ENCODE measurements at regions not wholly inside any gene's neighbourhood (a gene's known extent, or its start where the extent isn't known, plus 50 kb on each side); places are given as distances from the start of the nearest gene placed in this dataset.

DNA sequence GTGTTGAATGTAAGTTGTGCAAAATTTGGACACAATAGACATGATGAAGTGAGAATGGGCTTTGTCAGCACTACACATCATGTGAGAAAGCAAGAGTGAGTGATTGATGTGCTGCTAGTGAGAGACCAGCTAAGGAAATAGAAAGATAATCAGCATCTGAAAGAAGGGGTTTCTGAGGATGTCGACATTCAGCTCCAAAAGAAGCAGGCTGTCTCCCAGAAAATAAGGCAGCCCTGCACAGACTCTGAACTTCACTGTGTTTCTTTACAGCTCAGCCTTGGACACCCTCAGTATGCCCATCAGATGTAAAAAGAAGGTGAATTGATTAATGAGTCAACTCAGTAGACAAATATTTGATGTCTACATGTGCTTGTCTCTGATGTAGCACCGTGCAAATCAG is 80.8 kb upstream of the ADCY2 start:
- DNase-seq (ENCODE audit: low read depth): no peak
- TF ChIP-seq CTCF (IDR thresholded peaks at IDR 0.05; ENCODE audit: control insufficient read depth, insufficient read depth, low read depth, low read length, missing control alignments): no peak
- no peak overlapping the region for H3K4me3 ChIP-seq (ENCODE audit: control insufficient read depth, low read depth, low read length)

- no peak for TF ChIP-seq CTCF (IDR thresholded peaks at IDR 0.05; ENCODE audit: control insufficient read depth, insufficient read depth, low read depth, low read length, missing control alignments)
- H3K4me3 ChIP-seq (ENCODE audit: control insufficient read depth, low read depth, low read length): no peak overlapping the region
- no peak for DNase-seq (ENCODE audit: low read depth)
Observed at GRCh38 chr5:7317751-7318150, 78.2 kb upstream of the ADCY2 start.

DNA sequence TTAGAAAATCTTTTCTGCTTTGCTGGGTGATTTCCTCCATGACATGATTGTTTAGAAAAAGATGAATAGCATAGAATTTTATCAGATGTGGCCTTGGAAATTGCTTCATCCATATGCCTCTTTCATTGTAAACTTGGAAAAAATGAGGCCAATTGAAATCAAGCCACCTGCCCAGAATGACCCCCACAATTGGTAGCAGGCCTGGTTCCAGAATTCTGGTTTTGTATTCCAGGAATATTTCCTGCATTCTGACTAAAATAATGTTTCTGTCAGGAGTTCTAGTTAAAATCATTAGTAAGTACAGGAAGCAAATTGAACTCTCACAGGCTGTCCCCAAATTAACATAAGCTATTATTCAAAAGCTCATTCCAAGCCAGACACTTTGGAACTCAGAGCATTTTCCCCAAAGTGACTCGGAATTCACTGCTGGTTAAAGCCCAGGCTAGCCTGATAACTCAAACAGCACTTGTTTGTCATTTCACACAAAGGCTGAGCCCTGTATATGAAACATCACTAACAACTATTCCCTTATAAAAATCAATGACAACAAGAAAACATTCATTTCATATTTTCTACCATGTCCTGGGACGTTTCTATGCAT is 75.1 kb upstream of the ADCY2 start:
- DNase-seq (ENCODE audit: low read depth): no peak

DNA sequence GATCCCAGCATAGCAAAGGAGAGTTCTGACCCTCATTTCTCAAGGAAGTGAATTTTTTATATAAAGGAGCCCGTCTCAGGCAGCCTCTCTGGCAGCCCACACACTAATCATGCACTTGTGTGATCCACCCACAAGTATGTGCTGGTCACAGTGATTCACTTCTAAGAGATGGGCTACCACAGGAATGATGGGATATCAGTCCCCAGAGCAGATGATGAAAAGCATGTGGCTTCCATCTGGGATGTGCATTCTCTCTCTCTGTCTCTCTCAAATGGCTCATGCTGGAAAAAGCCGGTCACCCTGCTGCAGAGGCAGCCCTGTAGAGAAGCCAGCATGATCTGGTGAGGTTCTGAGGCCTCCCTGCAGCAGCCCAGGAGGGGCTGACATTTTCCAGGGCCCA is 74.2 kb upstream of the ADCY2 start:
- H3K4me3 ChIP-seq (ENCODE audit: control insufficient read depth, low read depth, low read length): no peak overlapping the region
- peak; percentile 97 for DNase-seq (ENCODE audit: low read depth)
- TF ChIP-seq CTCF (IDR thresholded peaks at IDR 0.05; ENCODE audit: control insufficient read depth, insufficient read depth, low read depth, low read length, missing control alignments): no peak

More for the DNA sequence above, 75.1 kb upstream of the ADCY2 start:
- TF ChIP-seq CTCF (IDR thresholded peaks at IDR 0.05; ENCODE audit: control insufficient read depth, insufficient read depth, low read depth, low read length, missing control alignments): no peak
- H3K4me3 ChIP-seq (ENCODE audit: control insufficient read depth, low read depth, low read length): no peak overlapping the region

GRCh38 chr5:7324919-7325318 is 71.0 kb upstream of the ADCY2 start:
- no peak for DNase-seq (ENCODE audit: low read depth)
- no peak overlapping the region for H3K4me3 ChIP-seq (ENCODE audit: control insufficient read depth, low read depth, low read length)
- TF ChIP-seq CTCF (IDR thresholded peaks at IDR 0.05; ENCODE audit: control insufficient read depth, insufficient read depth, low read depth, low read length, missing control alignments): no peak

- no peak overlapping the region for H3K4me3 ChIP-seq (ENCODE audit: control insufficient read depth, low read depth, low read length)
- peak; percentile 16 for DNase-seq (ENCODE audit: low read depth)
- TF ChIP-seq CTCF (IDR thresholded peaks at IDR 0.05; ENCODE audit: control insufficient read depth, insufficient read depth, low read depth, low read length, missing control alignments): no peak
Observed at GRCh38 chr5:7325975-7326913, 69.7 kb upstream of the ADCY2 start.

All from AG09309 (cell line).